IPS DF 4.7 (cell line): ENCODE measurements at regions not wholly inside any gene's neighbourhood (a gene's known extent, or its start where the extent isn't known, plus 50 kb on each side); places are given as distances from the start of the nearest gene placed in this dataset.

Experiments
- DNase-seq: peaks from one replicate; pipeline ENCODE4 v3.0.0-alpha.2; 2013; ENCODE audit warnings: low spot score; ENCODE audit errors: extremely low read depth

DNA sequence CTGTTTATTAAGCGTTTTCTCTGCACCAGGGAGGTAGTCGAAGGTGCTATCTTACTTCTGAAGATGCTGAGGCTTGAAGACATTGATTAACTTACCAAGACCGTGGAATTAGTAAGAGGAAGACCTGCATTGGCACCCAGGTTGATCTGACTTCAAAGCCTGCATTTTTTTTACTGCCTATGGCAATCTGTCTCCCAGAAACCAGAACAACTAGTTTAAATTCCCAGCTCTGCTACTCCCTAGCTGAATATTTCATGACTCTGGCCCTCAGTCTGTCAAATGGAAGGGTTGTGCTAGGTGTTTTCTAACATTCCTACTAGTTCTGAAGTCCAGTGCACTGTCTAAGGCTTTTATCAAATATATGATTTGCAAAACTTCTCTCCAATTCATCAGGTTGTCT is 52.0 kb upstream of the GRAMD1B start:
- no peak for DNase-seq

DNA sequence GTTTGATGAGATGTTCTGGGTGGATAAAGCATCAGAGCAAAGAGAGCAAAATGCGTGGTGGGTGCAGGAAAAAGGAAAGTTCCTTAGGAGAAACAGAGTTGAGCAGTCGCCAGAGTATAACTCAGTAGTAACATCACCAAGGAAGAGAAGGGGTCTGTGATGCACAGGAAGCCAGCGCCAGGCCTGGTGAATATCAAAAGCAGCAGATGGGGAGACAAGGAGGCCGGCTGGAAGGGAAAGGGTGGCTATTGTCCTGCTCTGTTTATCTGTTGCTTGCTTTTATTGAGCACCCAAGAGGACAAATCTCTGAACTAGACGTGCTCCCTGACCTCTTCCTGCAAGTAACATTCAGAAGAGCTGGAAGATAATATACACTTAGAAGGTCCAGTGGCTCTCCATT is 52.7 kb upstream of the GRAMD1B start:
- DNase-seq = no peak

DNA sequence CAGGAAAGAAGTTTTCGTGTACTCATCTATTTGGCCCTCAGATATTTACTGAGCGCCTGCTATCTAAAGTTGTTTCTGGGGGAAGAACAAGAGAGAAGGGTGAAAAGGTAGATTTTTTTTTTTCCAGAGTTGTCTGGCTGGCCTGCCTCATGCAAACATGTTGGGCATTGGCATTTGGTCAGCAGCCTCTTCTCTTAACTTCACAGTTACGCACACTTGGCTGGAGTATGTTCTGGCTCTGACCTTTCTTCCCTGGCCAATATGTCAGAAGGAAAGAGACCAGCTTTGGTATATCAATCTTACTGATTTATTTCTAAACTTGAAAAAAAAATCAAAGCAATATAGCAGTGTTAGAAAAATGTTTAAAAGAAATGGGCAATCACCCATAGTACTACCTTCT is 54.2 kb upstream of the GRAMD1B start:
- no peak for DNase-seq

DNA sequence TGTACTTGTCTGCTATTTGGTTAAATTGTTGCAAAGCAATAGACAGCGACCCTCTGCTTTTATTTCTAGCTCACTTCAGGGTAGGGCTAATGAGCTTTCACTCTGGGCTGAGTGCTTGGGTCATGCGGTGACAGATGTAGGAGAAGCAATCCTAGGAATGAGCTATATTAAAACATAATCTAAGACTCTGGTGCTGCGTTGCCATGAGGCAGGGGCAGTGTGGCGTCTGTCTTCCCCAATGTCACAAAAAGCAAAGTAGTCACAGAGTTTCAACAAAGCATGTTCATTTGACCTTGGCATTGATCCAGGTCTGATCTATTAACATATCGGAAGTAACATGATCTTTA is 55.5 kb upstream of the GRAMD1B start:
- DNase-seq = no peak

DNA sequence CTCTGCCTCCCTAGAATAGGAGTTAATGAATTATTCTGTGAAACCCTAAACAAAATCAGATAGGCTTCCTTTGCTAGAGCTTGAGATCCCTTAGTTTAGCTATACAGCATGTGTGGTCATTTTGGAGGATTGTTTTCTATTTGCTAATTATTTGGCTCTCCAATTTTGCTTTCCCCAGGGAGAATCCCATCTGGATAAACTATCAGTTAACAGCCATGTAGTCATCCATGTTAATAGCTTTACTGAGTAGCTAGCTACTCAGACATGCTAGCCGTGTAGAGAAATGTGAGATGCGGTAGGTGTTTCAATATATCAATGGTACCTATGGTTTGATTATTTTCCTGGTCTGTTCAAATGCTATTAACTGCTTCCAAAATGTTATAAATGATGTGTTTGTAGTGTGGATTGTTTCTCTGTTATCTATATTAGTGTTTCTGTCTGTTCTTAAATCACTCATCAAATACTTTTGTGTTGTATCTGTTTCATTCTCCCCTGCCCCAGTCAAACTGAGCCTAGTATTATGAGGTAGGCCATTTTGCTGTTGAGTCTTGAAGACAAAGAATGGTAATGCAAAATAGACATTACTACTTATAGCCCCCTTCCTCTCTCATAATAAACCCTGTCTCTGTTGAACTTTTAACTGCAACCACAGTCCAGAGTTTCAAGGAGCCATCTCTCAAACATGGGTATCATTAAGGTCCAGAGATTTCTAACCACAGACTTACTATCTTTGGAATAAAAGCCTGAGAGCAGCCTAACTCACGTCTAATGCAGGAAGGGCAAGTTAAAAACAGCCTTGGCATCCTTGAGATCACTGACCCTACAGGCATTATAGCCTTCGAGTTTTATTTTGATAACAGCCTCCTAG is 56.1 kb upstream of the GRAMD1B start:
- no peak for DNase-seq

DNA sequence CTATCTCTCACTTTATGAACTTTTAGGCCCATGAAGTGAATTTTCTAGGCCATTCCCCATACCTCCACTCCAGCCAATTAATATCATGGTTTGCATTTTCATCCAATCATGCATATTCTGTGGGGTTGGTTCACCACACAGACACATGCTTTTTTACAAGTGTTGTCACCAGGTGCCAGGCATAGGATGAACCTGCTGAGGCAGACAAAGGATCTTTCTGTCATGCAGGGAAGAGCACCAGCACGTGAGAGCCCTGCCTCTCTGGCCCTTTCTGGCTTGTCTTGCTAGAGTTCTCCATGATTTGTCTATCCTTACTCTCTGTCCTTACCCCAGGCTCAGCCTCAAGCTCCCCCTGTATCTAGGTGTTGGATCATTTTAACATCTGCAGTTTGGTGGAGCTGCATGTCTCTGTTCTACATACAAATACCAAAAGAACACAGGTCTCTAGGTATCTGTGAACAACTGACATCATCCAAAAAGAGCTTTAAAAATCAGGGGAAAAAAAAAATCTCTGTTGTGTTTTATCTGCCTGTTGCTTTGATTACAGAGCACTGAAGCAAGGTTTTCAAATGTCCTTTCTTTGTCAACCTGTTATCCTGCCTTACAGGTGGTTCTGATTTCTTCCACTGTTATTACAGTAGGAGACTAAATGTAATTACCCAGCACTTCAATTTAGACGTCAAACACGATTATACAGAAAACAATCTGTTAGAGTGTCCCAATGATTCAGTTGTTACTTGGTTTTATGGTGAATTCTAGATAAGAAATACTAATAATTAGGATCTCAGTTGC is 58.4 kb upstream of the GRAMD1B start:
- no peak for DNase-seq

DNA sequence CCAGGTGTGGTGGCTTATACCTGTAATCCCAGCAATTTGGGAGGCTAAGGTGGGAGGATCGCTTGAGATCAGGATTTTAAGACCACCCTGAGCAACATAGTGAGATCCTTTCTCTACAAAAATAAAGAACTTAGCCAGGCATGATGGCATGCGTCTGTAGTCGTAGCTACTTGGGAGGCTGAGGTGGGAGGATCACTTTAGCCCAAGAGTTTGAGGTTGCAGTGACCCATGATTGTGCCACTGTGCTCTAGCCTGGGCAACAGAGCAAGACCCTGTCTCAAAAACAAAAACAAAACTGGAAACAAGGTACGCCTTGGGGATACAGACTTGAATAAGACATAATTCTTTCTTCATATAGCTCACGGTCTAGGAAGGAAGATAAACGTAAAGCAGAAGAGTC is 63.1 kb upstream of the GRAMD1B start:
- DNase-seq = no peak

DNA sequence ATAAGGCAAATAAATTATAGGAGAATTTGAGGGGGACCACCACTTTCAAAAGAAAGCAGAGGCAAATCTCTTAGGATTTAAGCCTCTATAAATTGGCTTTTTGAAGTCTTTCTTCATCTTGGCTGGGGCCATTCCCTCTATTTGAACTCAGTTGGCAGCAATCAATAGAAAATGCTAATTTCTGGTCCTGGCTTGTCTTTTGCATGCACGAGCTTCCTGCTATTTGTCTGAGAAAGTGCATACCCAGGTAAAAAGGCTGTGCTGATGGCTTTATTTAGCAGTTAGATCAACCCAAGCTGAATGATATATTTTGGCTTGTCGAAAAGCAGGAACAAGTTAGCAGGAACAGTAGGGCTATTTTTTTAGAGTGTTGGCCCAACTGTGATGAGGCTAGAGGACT is 64.1 kb upstream of the GRAMD1B start:
- DNase-seq = no peak

DNA sequence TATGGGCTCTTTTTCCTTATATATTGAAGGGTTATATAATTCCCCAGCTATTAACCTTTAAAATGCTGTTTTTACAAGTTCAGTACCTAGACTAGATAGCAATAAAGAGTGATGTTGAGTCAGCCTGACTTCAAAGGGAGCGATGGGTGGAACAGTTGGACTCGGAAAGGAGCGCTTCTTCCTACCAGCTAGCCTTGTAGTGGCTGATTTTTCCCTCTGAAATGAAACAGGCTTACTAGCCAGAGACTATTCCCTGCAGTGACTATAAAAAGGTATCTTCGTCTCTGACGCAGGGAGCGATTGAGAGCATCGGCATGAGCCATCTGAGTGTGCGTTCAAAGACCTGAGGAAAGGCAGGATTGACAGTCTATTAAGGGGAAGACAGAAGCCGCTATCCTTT is 66.0 kb upstream of the GRAMD1B start:
- no peak for DNase-seq

DNA sequence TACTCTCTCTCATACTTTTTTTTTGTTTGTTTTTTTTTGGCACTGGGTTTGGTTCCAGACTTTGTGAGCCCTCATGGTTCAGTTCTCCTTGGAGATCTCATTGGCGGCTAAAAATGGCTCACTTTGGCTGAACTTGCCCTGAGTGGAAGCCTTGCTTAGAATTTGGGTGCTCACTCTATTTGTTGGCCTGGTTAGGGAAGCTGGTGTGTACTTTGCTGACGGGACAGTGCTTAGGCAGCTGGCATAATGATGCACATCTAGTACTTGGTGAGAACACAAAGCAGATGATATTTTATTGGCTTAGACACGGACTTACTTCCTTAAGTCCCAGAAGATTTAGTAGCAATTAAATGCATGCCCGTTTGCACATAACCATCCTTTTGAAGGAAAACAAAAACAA is 66.5 kb upstream of the GRAMD1B start:
- DNase-seq = no peak

DNA sequence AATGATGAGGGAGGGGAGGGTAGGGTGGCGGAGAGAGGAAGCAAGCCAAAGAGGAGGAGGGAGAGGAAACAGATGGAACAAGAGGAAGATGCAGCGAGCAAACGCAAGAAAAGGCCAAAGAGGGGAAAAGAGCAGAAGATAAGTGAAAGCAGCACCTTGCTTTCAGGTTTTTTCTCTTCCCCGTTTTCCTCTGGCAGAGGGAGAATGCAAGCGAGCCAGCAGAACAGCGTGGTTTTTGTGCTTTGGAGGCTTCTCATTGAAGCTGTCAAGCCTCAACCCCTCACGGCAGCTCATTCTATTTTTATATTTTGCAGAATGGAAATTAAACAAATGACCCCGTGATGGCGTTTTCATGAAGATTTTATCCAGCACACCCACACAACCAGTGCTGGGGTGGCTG is 67.1 kb upstream of the GRAMD1B start:
- no peak for DNase-seq

DNA sequence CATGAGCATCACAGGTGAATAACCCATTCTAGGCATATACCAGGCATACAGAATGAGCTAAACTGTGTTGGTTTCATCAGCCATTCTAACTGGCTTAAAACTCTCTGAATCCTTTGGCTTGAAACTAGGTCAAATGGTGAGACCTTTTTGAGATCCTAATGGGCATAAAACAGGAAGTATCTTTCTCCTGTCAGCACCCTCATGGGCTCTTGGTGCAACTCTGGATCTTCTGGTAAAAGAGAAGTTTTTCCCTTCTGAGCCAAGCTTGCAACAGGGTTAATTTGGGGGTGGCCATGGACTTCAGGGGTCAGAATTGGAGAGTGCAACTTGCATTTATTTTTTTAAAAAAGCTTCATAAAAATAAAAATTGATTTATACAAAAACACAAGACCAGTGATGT is 67.9 kb upstream of the GRAMD1B start:
- no peak for DNase-seq

DNA sequence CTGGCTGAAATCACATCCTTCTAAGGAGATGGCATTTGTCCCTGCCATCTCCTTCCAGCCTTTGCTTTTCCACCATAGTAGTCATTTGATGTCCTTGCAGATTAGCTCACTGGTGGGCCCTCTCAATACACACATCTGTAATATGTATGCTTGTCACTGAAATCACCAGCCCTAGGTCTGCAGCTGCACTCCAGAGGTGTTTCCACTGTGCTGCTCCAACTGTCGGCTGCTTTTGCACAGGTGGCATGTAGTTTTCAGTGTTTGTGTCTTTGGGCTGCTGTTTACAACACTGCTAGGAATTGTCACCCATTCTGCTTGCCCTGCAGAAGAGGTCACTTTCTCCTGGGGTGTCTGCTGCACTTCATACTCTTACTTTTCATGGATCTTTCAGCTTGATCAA is 69.0 kb upstream of the GRAMD1B start:
- no peak for DNase-seq

DNA sequence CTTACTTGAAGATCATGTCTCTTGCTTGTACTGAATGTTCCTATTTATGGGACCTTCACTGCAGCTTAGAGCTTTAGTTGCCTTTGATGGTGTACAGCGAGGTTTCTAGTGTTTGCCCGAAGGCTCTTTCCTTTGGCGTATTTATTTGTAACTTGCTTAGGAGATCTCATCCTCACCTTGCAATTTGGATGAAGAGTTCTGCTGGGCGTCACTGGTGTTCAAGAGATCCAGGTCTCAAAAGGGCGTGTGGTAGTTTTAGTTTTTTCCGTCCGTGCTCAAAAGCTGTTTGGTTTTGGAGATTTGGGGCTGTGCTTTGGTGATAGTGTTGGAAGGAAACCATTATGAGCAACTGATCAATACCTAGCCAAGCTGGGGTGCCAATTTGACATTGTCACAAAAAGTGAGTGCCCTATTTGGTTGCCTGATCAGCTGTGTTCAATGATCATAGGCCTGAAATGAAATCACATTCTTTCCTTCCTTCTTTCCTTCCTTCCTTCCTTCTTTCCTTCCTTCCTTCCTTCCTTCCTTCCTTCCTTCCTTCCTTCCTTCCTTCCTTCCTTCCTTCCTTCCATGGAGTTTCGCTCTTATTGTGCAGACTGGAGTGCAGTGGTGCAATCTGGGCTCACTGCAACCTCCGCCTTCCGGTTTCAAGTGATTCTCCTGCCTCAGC is 69.7 kb upstream of the GRAMD1B start:
- no peak for DNase-seq

DNA sequence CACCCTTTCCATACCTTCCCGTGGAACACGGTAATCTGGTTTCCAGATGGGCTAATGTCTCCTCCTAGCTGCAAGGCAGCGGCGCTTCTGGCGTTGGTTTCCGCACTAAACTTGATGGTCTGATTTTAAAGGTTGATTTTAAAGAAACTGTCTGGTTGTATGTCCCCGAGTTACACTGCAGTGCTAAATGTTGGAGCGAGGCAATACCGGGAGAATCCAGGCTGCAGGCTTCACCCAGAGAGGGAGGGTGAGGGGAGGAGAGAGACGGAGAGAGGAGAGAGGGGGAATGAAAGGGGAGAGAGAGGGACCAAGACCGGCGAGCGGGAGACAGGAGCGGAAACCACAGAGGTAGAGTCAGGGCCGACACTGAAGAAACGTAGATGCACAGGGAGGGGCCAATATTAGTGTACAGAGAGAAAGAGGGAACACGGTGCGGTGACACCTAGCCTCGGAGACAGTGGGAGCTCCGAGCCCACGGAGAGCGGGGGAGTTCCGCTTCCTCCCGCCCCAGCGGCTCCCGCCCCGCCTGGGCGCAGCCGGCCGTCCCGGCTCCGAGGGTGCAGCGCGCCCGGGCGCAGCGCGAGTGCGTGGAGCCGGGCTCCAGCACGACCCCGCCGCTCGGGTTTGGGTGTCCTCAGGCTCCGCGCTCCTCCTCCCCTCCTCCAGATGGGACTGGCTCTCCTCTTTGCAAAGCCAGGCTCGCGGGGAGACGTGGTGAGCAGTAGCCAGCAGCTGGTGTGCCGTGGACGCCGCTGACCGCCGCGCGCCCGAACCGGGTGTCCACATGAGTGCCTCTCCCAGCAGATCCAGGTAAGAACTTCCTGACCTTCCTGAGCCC is 71.9 kb upstream of the GRAMD1B start:
- DNase-seq = no peak

DNA sequence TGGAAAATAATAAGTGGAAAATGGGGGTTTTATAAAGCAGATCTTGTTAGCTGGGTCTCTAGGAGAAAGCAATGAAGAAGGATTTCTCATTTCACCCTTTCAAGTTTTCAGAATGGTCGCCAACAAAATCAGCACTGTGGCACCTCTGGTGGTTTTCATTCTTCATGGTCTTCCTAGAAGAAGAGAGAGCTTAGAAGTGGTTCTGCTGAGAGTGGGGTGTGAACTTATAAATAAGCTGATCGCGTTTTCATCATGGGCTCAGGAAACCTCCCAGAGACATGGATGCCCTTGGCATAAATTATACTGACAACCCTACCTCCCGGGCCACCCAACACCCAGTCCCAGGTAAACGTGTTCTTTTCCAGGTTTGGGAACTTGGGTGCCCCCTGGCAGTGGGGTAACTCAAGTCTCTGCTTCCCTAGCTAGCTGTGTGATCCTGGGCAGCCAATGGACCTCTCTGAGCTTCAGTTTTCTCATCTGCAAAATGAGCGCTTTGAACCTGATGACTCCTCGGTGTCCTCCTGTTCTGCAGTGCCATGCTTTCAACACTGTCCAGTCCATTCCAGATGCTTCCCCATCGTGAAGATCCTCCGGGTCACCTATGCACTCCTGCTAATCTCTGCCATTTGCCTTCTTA is 72.6 kb upstream of the GRAMD1B start:
- no peak for DNase-seq

DNA sequence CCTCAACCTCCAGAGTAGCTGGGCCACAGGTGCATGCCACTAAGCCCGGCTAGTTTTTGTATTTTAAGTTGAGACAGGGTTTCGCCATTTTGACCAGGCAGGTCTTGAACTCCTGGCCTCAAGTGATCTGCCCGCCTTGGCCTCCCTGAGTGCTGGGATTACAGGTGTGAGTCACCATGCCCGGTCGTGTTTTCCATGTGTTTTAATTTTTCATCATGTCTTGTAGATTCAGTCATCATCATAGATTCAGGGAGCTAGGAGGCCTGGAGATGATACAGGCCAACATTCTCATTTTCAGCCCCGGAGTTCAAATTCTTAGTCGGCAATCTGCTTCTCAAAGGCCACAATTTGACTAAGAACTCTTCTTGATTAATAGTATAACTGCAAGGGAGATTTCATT is 73.5 kb upstream of the GRAMD1B start:
- no peak for DNase-seq

DNA sequence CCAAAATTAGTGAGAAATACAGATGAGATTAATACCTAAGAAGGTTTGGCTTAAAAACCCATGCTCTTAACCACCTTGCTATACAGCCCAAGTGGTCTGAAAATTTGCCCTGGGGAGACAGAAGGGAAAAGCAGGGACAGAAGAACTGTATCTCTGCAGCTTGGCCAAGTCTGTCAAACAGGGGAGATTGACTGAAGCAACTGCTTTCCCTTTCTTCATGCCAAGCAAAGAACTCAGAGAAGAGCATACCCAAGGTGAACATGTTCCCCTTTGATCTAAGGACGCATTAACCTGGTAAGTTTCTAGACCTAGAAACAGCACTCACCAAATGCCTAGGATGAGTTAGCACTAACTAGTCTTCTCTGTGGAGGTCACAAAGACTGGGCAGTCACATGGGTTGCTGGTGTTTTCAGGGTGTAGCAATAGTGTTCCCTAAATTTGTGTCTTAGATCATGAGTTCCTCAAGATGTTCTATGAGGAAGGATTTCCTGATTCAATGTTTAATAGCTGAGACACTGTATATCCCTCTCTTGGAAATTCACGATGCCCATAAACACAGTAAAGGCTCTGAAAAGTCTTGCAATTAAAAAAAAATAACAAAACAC is 75.6 kb upstream of the GRAMD1B start:
- no peak for DNase-seq

DNA sequence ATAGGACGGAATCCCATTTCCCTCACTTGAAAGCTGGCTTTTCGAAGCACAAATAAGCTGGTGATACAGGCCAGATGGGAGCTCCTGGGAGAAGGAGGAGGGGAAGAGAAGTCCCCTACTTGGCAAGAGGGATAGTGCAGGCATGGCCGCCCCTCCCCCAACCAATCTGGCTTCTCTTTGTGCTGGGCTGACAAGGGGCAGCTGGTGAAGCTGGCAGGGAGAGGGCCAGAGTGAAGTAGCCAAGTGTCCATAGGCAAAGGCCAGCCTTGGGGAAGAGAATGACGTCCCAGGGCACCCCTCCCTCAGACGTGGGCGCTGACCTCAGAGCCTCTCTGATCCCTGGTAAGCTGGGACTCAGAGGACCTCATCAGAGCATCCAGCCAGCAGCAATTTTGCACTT is 78.7 kb upstream of the GRAMD1B start:
- no peak for DNase-seq

DNA sequence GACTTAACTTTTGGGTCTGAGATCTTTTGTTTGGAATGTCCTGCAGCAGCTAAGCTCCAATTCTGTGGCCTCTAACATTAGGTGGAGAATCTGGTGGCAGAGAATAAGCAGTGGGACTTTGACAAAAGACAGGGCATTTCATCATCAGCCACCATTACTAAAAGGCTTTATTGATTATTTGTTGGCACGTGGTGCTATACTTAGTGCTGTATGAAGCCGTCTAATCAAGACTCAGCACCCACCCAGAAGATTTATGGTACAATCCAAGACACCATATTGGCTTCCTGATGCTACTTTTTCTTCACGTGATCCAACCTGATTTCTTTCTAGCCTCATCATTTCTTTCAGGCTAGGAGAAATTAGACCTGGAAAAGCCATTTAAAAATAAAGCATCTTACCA is 80.7 kb upstream of the GRAMD1B start:
- DNase-seq = no peak
